Neural progenitor cell (in vitro differentiated cells): ENCODE measurements at regions not wholly inside any gene's neighbourhood (a gene's known extent, or its start where the extent isn't known, plus 50 kb on each side); places are given as distances from the start of the nearest gene placed in this dataset.

Source experiments
- CTCF ChIP-seq: fragments of 200-600 bp; sonication (generic); IDR thresholded peaks from 2 replicates; pipeline ENCODE4 v1.5.1; 2017; ENCODE audit warnings: antibody characterized with exemption, mild to moderate bottlenecking
- EZH2 ChIP-seq: fragments of 200-600 bp; sonication (generic); IDR thresholded peaks from 2 replicates; pipeline ENCODE4 v1.6.1; 2017; ENCODE audit warnings: antibody characterized with exemption, mild to moderate bottlenecking, moderate library complexity
- EZH2phosphoT487 ChIP-seq: fragments of 200-600 bp; sonication (generic); IDR thresholded peaks from 2 replicates; pipeline ENCODE4 v1.6.1; 2017; ENCODE audit warnings: antibody characterized with exemption

GRCh38 chr10:43811871-43812270 lies 163.2 kb upstream of the ZNF32 start:
- TF ChIP-seq CTCF (no peak), EZH2phosphoT487 (no peak), EZH2 (no peak)
